ENCODE measurements at regions not wholly inside any gene's neighbourhood (a gene's known extent, or its start where the extent isn't known, plus 50 kb on each side); places are given as distances from the start of the nearest gene placed in this dataset.

- TF ChIP-seq POLR2A (IDR thresholded peaks at IDR 0.05) (no peak), CTCF (IDR thresholded peaks at IDR 0.05 in 4 of 5, conservative IDR thresholded peaks at IDR 0.05 in 1 of 5) (no peak)
- Histone ChIP-seq H3K9me3 (no peaks in the 10 kb centered on the region), H3K4me1 (no peaks in the 10 kb centered on the region), H3K27me3 (no peaks in the 10 kb centered on the region), H3K4me3 (no peak overlapping the region), H3K27ac (no peak overlapping the region), H3K36me3 (no peaks in the 10 kb centered on the region)
- DNase-seq (no peak), ATAC-seq (no peak)
- intact Hi-C loops (cut with DNase I; ENCODE audit: low total_unique reads), result no loop called here
- in situ Hi-C loops (cut with MboI; ENCODE audit: low sequenced_read_pairs in 4 of 4), result no loop called here
These were observed 209.5 kb upstream of the CPEB2 start for GRCh38 chr4:14792702-14793227.

- TF ChIP-seq CTCF (IDR thresholded peaks at IDR 0.05 in 4 of 5, conservative IDR thresholded peaks at IDR 0.05 in 1 of 5), result no peak
These were observed 201.3 kb upstream of the CPEB2 start for GRCh38 chr4:14800977-14801376.

GRCh38 chr4:14802596-14802995 is 199.7 kb upstream of the CPEB2 start:
- intact Hi-C loops (cut with DNase I; ENCODE audit: low total_unique reads), result no loop called here
- no peaks in the 10 kb centered on the region for H3K36me3 ChIP-seq
- no peaks in the 10 kb centered on the region for H3K4me1 ChIP-seq
- H3K27me3 ChIP-seq, result no peaks in the 10 kb centered on the region
- no peak for ATAC-seq
- no peaks in the 10 kb centered on the region for H3K9me3 ChIP-seq
- H3K4me3 ChIP-seq, result no peak overlapping the region
- H3K27ac ChIP-seq, result no peak overlapping the region
- in situ Hi-C loops (cut with MboI; ENCODE audit: low sequenced_read_pairs in 4 of 4), result no loop called here
- TF ChIP-seq POLR2A (IDR thresholded peaks at IDR 0.05) (no peak), CTCF (IDR thresholded peaks at IDR 0.05 in 4 of 5, conservative IDR thresholded peaks at IDR 0.05 in 1 of 5) (no peak)
- DNase-seq, result no peak

More at GRCh38 chr4:14800977-14801376, 201.3 kb upstream of the CPEB2 start:
- no peaks in the 10 kb centered on the region for H3K27me3 ChIP-seq
- H3K4me1 ChIP-seq, result no peaks in the 10 kb centered on the region
- no peak overlapping the region for H3K4me3 ChIP-seq
- DNase-seq (no peak), ATAC-seq (no peak)
- in situ Hi-C loops (cut with MboI; ENCODE audit: low sequenced_read_pairs in 4 of 4), result no loop called here
- no peaks in the 10 kb centered on the region for H3K36me3 ChIP-seq
- H3K9me3 ChIP-seq, result no peaks in the 10 kb centered on the region
- no peak overlapping the region for H3K27ac ChIP-seq
- intact Hi-C loops (cut with DNase I; ENCODE audit: low total_unique reads), result no loop called here

- no peak for ATAC-seq
- H3K4me1 ChIP-seq, result no peaks in the 10 kb centered on the region
- intact Hi-C loops (cut with DNase I; ENCODE audit: low total_unique reads) (no loop called here), in situ Hi-C loops (cut with MboI; ENCODE audit: low sequenced_read_pairs in 4 of 4) (no loop called here)
- TF ChIP-seq POLR2A (IDR thresholded peaks at IDR 0.05), result no peak
- no peak for TF ChIP-seq CTCF (IDR thresholded peaks at IDR 0.05 in 4 of 5, conservative IDR thresholded peaks at IDR 0.05 in 1 of 5)
- no peak overlapping the region for H3K27ac ChIP-seq
- no peak overlapping the region for H3K4me3 ChIP-seq
- H3K27me3 ChIP-seq, result no peaks in the 10 kb centered on the region
- no peaks in the 10 kb centered on the region for H3K36me3 ChIP-seq
- DNase-seq, result no peak
- H3K9me3 ChIP-seq, result no peaks in the 10 kb centered on the region
These were observed 194.4 kb upstream of the CPEB2 start for GRCh38 chr4:14807856-14808255.

GRCh38 chr4:14809203-14809602 is 193.1 kb upstream of the CPEB2 start:
- Histone ChIP-seq H3K36me3 (no peaks in the 10 kb centered on the region), H3K4me1 (no peaks in the 10 kb centered on the region), H3K9me3 (no peaks in the 10 kb centered on the region), H3K27me3 (no peaks in the 10 kb centered on the region), H3K27ac (no peak overlapping the region), H3K4me3 (no peak overlapping the region)
- DNase-seq, result no peak
- TF ChIP-seq POLR2A (IDR thresholded peaks at IDR 0.05), result no peak
- TF ChIP-seq CTCF (IDR thresholded peaks at IDR 0.05 in 4 of 5, conservative IDR thresholded peaks at IDR 0.05 in 1 of 5), result no peak
- in situ Hi-C loops (cut with MboI; ENCODE audit: low sequenced_read_pairs in 4 of 4), result no loop called here
- intact Hi-C loops (cut with DNase I; ENCODE audit: low total_unique reads), result no loop called here
- no peak for ATAC-seq

Measured in gastrocnemius medialis (tissue), 4 donors.